DND-41 (cell line): ENCODE measurements at regions not wholly inside any gene's neighbourhood (a gene's known extent, or its start where the extent isn't known, plus 50 kb on each side); places are given as distances from the start of the nearest gene placed in this dataset.

Source experiments
- ATAC-seq: fragments of 200-7000 bp; cut with Tn5 transposase; 3 replicates; pipeline ENCODE4 v1.9.1; 2021; ENCODE audit warnings: low read depth; ENCODE audit not compliant: insufficient read depth
- DNase-seq: peaks from one replicate; pipeline ENCODE4 v3.0.0-alpha.2; 2020
- H2AFZ ChIP-seq: 2 replicates; pipeline ENCODE4 v1.6.0; 2012; ENCODE audit warnings: low read depth, low read length
- H3K27ac ChIP-seq: 2 replicates; pipeline ENCODE4 v1.5.1; 2012; ENCODE audit warnings: low read length, inconsistent platforms
- H3K27me3 ChIP-seq: fragments of 200-600 bp; sonication (generic); 2 replicates; pipeline ENCODE4 v1.6.0; 2012; ENCODE audit warnings: low read length, mild to moderate bottlenecking, inconsistent platforms; ENCODE audit not compliant: insufficient read depth, poor library complexity
- H3K36me3 ChIP-seq: 2 replicates; pipeline ENCODE4 v1.5.1; 2012; ENCODE audit warnings: low read length, inconsistent platforms; ENCODE audit not compliant: insufficient read depth
- H3K4me1 ChIP-seq: 2 replicates; pipeline ENCODE4 v1.5.1; 2012; ENCODE audit warnings: mild to moderate bottlenecking, low read length; ENCODE audit not compliant: insufficient read depth
- H3K4me2 ChIP-seq: 2 replicates; pipeline ENCODE4 v1.6.0; 2012; ENCODE audit warnings: mild to moderate bottlenecking, moderate library complexity, low read length, inconsistent platforms; ENCODE audit not compliant: insufficient read depth
- H3K4me3 ChIP-seq, 2 experiments: fragments of 200-600 bp in 1 of 2; shearing (Covaris generic) in 1 of 2; 2 replicates each; pipeline ENCODE4 v1.5.1; 2012 to 2016; ENCODE audit warnings: inconsistent platforms in 2 of 2, low read length in 2 of 2, mild to moderate bottlenecking in 2 of 2, low read depth in 1 of 2, moderate library complexity in 1 of 2
- H3K79me2 ChIP-seq: 2 replicates; pipeline ENCODE4 v1.6.0; 2012; ENCODE audit warnings: low read length, inconsistent platforms; ENCODE audit not compliant: insufficient read depth
- H3K9ac ChIP-seq: 2 replicates; pipeline ENCODE4 v1.6.0; 2012; ENCODE audit warnings: low read depth, mild to moderate bottlenecking, inconsistent platforms, low read length, moderate library complexity
- H3K9me3 ChIP-seq: 2 replicates; pipeline ENCODE4 v1.5.1; 2012; ENCODE audit warnings: low read length, moderate library complexity, mild to moderate bottlenecking, inconsistent platforms; ENCODE audit not compliant: insufficient read depth, severe bottlenecking
- H4K20me1 ChIP-seq: 2 replicates; pipeline ENCODE4 v1.6.0; 2012; ENCODE audit warnings: low read length; ENCODE audit not compliant: insufficient read depth
- EZH2 ChIP-seq: IDR thresholded peaks from 3 replicates; pipeline ENCODE4 v1.6.1; 2012; ENCODE audit warnings: borderline replicate concordance, low read depth, mild to moderate bottlenecking, moderate library complexity, low read length, inconsistent platforms; ENCODE audit not compliant: severe bottlenecking
- TF ChIP-seq, protein P1 (sequence below): IDR thresholded peaks from 2 replicates; pipeline ENCODE4 v1.5.1; 2012; ENCODE audit warnings: borderline replicate concordance, low read length, moderate library complexity, mild to moderate bottlenecking; ENCODE audit not compliant: poor library complexity, severe bottlenecking; ENCODE audit errors: extremely low read depth

DNA sequence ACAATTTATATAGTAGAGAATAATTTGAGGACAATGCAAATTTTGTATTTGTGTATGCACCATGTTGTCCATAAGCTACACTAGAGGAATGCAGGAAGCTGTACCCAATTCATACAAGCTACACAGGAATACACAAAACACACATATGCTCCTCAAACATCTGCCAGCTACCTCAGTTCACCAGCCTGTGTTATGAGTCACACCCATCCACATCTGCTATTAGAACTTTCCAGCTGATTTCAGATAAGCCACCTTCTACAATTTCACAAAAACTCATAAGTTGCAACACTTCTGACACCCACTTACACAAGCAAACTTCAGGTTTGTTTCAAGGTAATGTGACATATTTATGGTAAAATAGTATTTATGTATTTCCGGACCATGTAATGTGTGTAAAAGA is 438.9 kb downstream of the SATB2 start:
- Histone ChIP-seq H4K20me1 (no peaks in the 10 kb centered on the region), H3K4me2 (no peak overlapping the region), H3K4me3 (no peak overlapping the region), H3K27ac (no peak overlapping the region), H3K36me3 (no peaks in the 10 kb centered on the region), H3K4me1 (no peaks in the 10 kb centered on the region), H3K27me3 (no peaks in the 10 kb centered on the region), H3K79me2 (no peaks in the 10 kb centered on the region), H3K9ac (no peak overlapping the region), H2AFZ (no peak overlapping the region), H3K9me3 (no peaks in the 10 kb centered on the region)
- DNase-seq (no peak), ATAC-seq (no peak)
- TF ChIP-seq, protein P1, sequence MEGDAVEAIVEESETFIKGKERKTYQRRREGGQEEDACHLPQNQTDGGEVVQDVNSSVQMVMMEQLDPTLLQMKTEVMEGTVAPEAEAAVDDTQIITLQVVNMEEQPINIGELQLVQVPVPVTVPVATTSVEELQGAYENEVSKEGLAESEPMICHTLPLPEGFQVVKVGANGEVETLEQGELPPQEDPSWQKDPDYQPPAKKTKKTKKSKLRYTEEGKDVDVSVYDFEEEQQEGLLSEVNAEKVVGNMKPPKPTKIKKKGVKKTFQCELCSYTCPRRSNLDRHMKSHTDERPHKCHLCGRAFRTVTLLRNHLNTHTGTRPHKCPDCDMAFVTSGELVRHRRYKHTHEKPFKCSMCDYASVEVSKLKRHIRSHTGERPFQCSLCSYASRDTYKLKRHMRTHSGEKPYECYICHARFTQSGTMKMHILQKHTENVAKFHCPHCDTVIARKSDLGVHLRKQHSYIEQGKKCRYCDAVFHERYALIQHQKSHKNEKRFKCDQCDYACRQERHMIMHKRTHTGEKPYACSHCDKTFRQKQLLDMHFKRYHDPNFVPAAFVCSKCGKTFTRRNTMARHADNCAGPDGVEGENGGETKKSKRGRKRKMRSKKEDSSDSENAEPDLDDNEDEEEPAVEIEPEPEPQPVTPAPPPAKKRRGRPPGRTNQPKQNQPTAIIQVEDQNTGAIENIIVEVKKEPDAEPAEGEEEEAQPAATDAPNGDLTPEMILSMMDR = no peak

DNA sequence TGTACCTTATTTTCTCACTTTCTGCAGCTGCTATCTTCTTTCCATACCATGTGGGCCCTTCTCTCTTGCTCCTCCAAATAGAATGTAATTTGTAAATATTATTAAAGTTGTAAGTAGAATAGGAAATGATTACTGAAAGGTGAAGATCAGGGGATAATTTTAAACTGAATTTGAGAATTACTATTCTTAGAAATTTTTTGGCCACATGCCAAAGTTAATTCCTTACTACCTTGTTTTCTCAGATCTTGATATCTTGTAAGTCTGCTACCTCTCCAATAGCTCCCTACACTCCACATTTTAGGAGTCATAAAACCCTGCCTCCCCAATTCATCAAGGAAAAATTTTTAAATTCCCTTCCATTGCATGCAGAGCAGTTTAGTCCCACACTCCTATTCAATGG is 442.7 kb downstream of the SATB2 start:
- DNase-seq (no peak), ATAC-seq (no peak)
- Histone ChIP-seq H3K27ac (no peak overlapping the region), H3K4me1 (no peaks in the 10 kb centered on the region), H3K27me3 (no peaks in the 10 kb centered on the region), H3K9ac (no peak overlapping the region), H4K20me1 (no peaks in the 10 kb centered on the region), H3K36me3 (no peaks in the 10 kb centered on the region), H3K9me3 (peaks cover 5% of the 10 kb centered on the region), H3K79me2 (no peaks in the 10 kb centered on the region), H3K4me2 (no peak overlapping the region), H3K4me3 (no peak overlapping the region), H2AFZ (no peak overlapping the region)
- TF ChIP-seq, protein P1 = no peak
- no peak for TF ChIP-seq EZH2

DNA sequence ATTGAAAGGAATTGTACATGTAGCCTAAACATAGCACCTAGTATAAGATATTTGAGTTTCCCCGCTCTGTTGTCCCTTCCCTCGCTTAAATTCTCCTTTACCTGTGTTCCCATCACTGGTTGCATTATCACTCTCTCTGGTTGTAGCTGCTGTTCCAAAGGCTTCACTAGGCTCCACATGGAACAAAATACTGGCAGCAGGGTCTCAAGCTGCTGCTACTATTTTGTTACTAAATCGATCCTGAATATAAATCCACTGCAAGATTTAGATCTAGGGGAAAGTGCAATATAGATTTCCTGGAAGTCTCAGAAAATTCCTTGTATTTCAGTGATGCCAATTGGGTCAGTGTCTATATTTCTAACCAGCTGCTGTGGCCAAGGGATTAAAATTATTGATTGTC is 443.5 kb downstream of the SATB2 start:
- TF ChIP-seq, protein P1 = no peak
- no peak for TF ChIP-seq EZH2
- Histone ChIP-seq H3K27ac (no peak overlapping the region), H3K27me3 (no peaks in the 10 kb centered on the region), H4K20me1 (no peaks in the 10 kb centered on the region), H3K4me3 (no peak overlapping the region), H3K79me2 (no peaks in the 10 kb centered on the region), H3K4me1 (no peaks in the 10 kb centered on the region), H3K4me2 (no peak overlapping the region), H2AFZ (no peak overlapping the region), H3K36me3 (no peaks in the 10 kb centered on the region), H3K9ac (no peak overlapping the region), H3K9me3 (peaks cover 5% of the 10 kb centered on the region)
- no peak for ATAC-seq
- DNase-seq = no peak

DNA sequence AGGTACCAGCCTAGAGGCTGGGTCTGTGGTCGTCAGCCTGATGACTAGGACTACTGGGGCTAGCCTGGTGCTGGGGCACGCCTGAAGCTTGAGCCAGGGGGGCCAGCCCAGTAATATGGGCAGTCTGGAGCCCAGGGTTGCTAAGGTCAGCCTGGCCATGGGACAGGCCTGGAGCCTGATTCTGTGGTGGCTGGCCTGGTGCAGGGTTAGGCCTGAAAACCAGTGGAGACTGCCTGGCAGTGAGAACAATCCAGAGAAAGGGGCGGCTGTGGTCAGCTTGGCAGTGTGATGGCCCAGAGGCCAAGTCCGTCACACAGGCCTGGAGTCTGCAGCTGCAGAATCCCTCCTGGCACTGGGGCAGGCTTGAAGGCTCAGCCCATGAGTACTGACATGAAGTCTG is 445.8 kb downstream of the SATB2 start:
- no peaks in the 10 kb centered on the region for H3K36me3 ChIP-seq
- H3K4me1 ChIP-seq = no peaks in the 10 kb centered on the region
- H3K9ac ChIP-seq = no peak overlapping the region
- H3K9me3 ChIP-seq = peaks cover 5% of the 10 kb centered on the region
- no peaks in the 10 kb centered on the region for H3K79me2 ChIP-seq
- no peaks in the 10 kb centered on the region for H4K20me1 ChIP-seq
- H2AFZ ChIP-seq = no peak overlapping the region
- DNase-seq = no peak
- no peak for ATAC-seq
- TF ChIP-seq, protein P1 = no peak
- no peak for TF ChIP-seq EZH2
- H3K4me2 ChIP-seq = no peak overlapping the region
- H3K27me3 ChIP-seq = no peaks in the 10 kb centered on the region
- H3K4me3 ChIP-seq = no peak overlapping the region
- no peak overlapping the region for H3K27ac ChIP-seq
